NCI-H2081 treated with DMSO at 0.1 percent for 48 hours (cell line): ENCODE measurements at regions not wholly inside any gene's neighbourhood (a gene's known extent, or its start where the extent isn't known, plus 50 kb on each side); places are given as distances from the start of the nearest gene placed in this dataset.

Experiments used
- DNase-seq: peaks from one replicate; lab custom pipeline; 2025; lab: John Stamatoyannopoulos, UW

GRCh38 chr6:15876406-15876805, 213.6 kb upstream of the DTNBP1 start:
- no peak for DNase-seq

DNA sequence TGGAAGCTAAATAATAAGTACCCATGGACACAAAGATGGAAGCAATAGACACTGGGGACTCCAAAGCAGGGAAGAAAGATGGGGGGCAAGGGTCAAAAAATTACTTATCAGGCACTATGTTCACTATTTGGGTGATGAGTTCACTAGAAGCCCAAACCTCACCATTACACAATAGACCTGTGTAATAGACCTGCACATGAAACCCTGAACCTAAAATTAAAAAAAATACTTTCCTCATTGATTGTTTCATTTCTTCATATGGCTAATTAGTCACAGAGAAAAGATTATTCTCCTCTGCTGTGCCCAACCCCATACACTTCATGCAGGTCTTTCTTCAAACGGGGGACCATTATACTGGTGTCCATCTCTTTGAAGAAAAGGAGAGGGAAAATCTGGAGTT, 213.0 kb upstream of the DTNBP1 start:
- DNase-seq = no peak

- DNase-seq = no peak
These were observed 212.0 kb upstream of the DTNBP1 start for GRCh38 chr6:15874821-15875220.

GRCh38 chr6:15874326-15874725, 211.5 kb upstream of the DTNBP1 start:
- no peak for DNase-seq

DNA sequence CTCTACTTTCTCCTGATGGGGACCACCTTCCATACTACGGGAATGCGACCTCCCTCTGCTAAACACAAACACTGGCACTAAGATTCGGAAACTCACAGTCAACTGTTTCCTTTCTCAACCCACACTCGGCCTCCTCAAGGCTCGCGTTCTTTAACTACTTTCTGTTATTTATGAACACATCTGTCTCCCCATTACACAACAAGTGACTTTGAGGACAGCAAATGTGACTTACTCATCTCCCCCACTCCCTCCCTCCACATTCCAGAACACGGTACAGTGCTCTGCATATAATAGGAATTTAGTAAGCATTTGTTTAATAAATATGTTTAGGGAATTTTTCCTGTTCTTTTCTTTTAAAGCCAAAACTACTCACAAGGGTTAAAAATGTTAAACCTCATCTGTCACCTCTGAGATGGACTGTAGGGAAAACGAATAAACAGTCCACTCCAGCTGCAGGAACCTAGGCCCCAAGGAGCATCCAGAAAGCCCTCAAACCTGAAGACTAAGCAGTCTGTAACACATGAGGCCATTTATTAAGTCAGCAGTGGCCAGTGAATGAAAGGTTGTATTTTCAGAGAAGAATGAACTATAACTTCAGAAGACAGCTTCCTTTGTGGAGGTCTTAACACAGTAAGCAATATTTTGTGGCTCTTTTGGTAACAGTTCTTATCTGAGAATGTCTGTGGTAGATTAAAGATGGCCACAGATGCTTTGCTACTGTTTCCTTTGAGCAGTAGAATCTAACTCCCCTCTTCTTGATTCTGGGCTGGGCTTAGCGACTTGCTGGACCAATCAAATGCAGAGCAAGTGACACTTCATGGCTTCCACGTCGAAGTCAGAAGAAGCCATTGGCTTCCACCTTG, 209.6 kb upstream of the DTNBP1 start:
- DNase-seq = no peak

- DNase-seq = no peak
These were observed 208.4 kb upstream of the DTNBP1 start for GRCh38 chr6:15871276-15871675.

- DNase-seq = no peak
These were observed 207.7 kb upstream of the DTNBP1 start for GRCh38 chr6:15870333-15871043.

GRCh38 chr6:15864708-15865062, 201.9 kb upstream of the DTNBP1 start:
- no peak for DNase-seq

- no peak for DNase-seq
These were observed 201.3 kb upstream of the DTNBP1 start for GRCh38 chr6:15864038-15864707.

- no peak for DNase-seq
These were observed 200.0 kb upstream of the DTNBP1 start for GRCh38 chr6:15862810-15863209.

GRCh38 chr6:15861486-15861885, 198.7 kb upstream of the DTNBP1 start:
- no peak for DNase-seq

DNA sequence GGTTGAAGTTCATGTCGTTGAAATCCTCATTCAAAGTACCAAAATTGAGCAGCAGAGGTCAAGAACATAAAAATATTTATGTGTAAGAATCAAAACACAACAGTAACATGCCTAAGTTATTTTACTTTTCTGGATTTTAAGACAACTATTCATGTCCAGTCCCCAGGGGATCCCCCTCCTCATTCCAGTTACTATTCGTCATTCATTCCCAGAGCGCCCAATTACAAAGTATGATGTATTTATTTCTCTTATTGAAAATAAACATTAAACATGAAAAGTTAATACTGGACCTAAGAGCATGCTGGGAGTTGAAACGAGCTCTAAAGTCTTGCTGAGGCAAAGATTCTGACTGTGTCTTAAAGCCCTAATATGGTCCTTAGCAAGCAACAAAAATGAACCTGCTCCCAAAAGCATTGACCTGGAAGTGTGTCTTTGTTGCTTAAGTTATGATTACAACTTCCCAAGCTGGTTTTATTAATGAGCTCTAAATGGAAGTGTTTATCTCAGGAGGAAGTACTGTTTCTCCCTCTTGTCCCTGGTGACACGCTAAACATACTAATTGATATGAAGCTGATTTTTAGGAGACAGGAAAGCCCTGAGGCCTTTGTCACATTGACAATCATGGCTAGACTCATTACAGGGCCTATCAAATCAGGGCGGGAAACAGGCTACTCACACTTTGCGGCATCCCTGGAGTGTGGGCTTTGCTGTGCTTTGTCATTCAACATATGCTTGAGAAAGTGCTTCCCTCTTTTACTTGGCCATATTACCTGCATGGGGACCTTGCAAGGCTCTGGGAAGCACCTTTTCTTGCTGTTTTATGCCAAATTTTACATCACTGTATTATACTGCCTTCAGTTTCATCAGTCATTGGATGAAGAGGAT, 192.2 kb upstream of the DTNBP1 start:
- DNase-seq = no peak

GRCh38 chr6:15854378-15854777, 191.6 kb upstream of the DTNBP1 start:
- DNase-seq = no peak

- DNase-seq = no peak
These were observed 190.4 kb upstream of the DTNBP1 start for GRCh38 chr6:15853259-15853658.

DNA sequence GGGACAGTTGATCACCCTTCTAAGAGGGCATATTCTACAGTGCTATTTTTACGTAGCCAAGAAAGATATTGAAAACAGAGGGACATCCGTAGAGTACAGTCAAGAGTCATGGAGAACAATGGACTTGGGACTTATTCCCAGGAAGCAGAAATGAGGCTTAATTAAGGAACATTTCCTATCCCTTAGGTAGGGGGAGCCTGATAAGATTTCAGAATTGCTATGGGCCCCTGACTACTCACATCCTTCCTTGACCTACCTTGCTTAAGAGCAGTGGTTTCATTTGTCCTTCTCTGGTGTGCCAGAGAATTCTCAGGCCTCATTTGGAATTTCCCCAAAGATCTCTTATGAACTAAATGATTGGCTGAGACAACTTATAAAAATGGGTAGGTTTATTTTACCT, 189.5 kb upstream of the DTNBP1 start:
- DNase-seq = no peak

DNA sequence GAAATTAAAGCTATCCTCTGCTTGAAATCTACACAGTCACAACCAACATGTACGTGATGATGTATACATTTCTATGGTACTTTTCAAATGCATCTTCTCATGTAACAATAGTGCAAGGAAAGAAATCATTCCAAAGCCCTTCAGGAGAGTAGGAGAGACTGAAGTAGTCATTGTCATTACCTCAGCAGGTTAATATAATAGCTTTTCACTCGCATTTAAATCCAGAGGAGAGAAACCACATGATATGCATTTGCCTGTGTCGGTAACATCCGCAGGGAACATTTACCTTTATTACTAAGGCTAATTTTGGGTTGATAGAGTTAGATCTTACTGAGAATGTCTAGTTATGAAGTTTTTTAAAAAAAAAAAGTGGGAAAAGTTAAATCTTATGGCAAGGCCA, 186.6 kb upstream of the DTNBP1 start:
- no peak for DNase-seq

DNA sequence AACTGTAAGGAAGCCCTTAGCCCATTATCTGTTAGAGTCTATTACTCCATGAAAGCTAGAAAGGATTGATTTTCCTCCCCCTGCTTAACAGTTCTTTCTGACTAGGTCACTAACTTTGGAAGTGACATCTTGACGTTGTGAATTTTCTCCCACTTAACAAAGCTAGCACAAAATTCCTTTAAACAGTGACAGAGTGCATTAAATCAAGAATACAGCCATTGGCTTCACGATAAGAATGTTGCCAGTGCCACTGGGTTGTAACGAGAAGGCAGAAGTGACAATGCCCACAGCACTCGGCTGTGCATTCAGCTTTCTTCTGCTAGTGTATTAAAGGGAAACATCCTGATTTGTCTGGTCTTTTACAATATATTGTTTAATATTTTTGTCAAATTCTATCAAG, 182.7 kb upstream of the DTNBP1 start:
- DNase-seq = no peak

- DNase-seq = no peak
These were observed 180.9 kb upstream of the DTNBP1 start for GRCh38 chr6:15843764-15844163.

- no peak for DNase-seq
These were observed 180.4 kb upstream of the DTNBP1 start for GRCh38 chr6:15843226-15843625.

DNA sequence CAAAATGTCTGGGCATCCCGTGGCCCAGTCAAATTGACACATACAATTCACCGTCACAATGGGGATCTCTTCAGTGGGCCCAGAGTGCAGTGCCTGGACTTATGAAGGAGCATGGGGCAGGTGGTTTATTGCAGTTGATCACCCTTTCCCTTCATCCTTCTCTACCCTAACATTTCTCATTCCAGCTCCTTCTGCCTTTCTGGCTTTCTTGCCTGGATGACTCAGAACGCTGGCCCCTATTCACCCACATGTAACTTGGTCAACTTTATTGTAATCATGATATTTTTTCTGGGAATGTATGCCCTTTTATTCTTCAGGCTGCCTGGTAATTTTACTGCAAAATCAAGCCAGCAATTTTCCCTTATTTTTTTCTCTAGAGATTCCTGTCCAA, 179.9 kb upstream of the DTNBP1 start:
- no peak for DNase-seq

DNA sequence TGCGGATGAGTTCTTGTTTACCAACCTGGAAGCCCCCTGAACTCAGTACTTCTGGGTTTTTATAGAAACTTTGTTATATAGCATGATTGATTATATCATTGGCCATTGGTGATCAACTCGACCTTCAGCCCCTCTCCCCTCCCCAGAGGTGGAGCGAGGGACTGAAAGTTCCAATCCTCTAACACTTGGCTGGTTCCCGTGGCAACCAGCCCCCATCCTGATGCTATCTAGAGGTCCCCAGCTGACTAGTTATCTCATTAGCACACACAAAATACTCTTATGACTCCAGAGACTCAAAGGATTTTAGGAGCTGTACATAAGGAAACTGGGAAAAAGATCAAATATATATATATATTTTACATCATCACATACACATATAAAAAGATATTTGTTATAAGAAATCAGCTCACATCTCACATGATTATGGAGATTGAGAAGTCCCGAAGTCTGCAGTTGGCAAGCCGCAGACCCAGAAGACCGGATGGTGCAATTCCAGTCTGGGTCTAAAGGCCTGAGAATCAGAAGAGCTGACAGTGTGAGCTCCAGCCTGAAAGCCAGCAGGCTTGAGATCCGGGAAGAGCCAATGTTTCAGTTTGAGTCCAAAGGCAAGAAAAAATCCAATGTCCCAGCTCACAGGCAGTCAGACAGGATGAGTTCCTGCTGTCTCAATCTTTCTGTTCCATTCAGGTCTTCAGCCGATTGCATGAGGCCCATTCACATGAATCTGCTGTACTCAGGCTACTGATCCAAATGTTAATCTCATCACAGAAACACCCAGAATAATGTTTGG, 179.3 kb upstream of the DTNBP1 start:
- no peak for DNase-seq
